ENCODE measurements at regions not wholly inside any gene's neighbourhood (a gene's known extent, or its start where the extent isn't known, plus 50 kb on each side); places are given as distances from the start of the nearest gene placed in this dataset.
"Not testable (repeated sequence)": the region's sequence is repeated elsewhere in the genome, so short reads cannot be mapped to it uniquely, and the experiment has no call there.

- peaks cover 25% of the 10 kb centered on the region for H3K9me3 Mint-ChIP-seq
- no peak overlapping the region for H3K27ac Mint-ChIP-seq
- no peak overlapping the region for H3K4me3 Mint-ChIP-seq
- peaks cover 12% of the 10 kb centered on the region for H3K36me3 Mint-ChIP-seq
- ATAC-seq (no peak), DNase-seq (ENCODE audit: low spot score) (no peak)
- H3K27me3 Mint-ChIP-seq, result no peaks in the 10 kb centered on the region
- no peaks in the 10 kb centered on the region for H3K4me1 Mint-ChIP-seq (ENCODE audit: low read depth in 2 of 2)
These were observed 805.2 kb downstream of the DHX35 start for GRCh38 chr20:39767352-39767751.

- H3K9me3 Mint-ChIP-seq, result peaks cover 19% of the 10 kb centered on the region
- no peak for ATAC-seq
- DNase-seq (ENCODE audit: low spot score), result no peak
- peaks cover 10% of the 10 kb centered on the region for H3K36me3 Mint-ChIP-seq
- H3K4me3 Mint-ChIP-seq, result no peak overlapping the region
- H3K4me1 Mint-ChIP-seq (ENCODE audit: low read depth in 2 of 2), result no peaks in the 10 kb centered on the region
- no peaks in the 10 kb centered on the region for H3K27me3 Mint-ChIP-seq
- no peak overlapping the region for H3K27ac Mint-ChIP-seq
These were observed 804.2 kb downstream of the DHX35 start for GRCh38 chr20:39766333-39766732.

- Mint-ChIP-seq H3K4me3 (no peak overlapping the region), H3K27me3 (no peaks in the 10 kb centered on the region), H3K4me1 (ENCODE audit: low read depth in 2 of 2) (no peaks in the 10 kb centered on the region), H3K27ac (no peak overlapping the region), H3K36me3 (no peaks in the 10 kb centered on the region), H3K9me3 (peaks cover 12% of the 10 kb centered on the region)
- ATAC-seq (no peak), DNase-seq (ENCODE audit: low spot score) (no peak)
These were observed 800.6 kb downstream of the DHX35 start for GRCh38 chr20:39762716-39763115.

GRCh38 chr20:39758876-39759275 lies 796.7 kb downstream of the DHX35 start:
- no peaks in the 10 kb centered on the region for H3K36me3 Mint-ChIP-seq
- H3K4me1 Mint-ChIP-seq (ENCODE audit: low read depth in 2 of 2), result no peaks in the 10 kb centered on the region
- H3K27me3 Mint-ChIP-seq, result no peaks in the 10 kb centered on the region
- H3K9me3 Mint-ChIP-seq, result peaks cover 5% of the 10 kb centered on the region
- ATAC-seq, result no peak
- DNase-seq (ENCODE audit: low spot score), result no peak
- no peak overlapping the region for H3K27ac Mint-ChIP-seq
- no peak overlapping the region for H3K4me3 Mint-ChIP-seq

- Mint-ChIP-seq H3K9me3 (peaks cover 3% of the 10 kb centered on the region), H3K27me3 (no peaks in the 10 kb centered on the region), H3K27ac (no peak overlapping the region), H3K36me3 (no peaks in the 10 kb centered on the region), H3K4me1 (ENCODE audit: low read depth in 2 of 2) (no peaks in the 10 kb centered on the region), H3K4me3 (no peak overlapping the region)
- DNase-seq (ENCODE audit: low spot score) (no peak), ATAC-seq (no peak)
These were observed 794.7 kb downstream of the DHX35 start for GRCh38 chr20:39756828-39757227.

- Mint-ChIP-seq H3K27ac (no peak overlapping the region), H3K36me3 (no peaks in the 10 kb centered on the region), H3K9me3 (peaks cover 6% of the 10 kb centered on the region), H3K27me3 (no peaks in the 10 kb centered on the region), H3K4me3 (no peak overlapping the region), H3K4me1 (ENCODE audit: low read depth in 2 of 2) (no peaks in the 10 kb centered on the region)
- DNase-seq (ENCODE audit: low spot score) (no peak), ATAC-seq (no peak)
These were observed 794.2 kb downstream of the DHX35 start for GRCh38 chr20:39756369-39756768.

- Mint-ChIP-seq H3K4me3 (no peak overlapping the region), H3K4me1 (ENCODE audit: low read depth in 2 of 2) (no peaks in the 10 kb centered on the region), H3K27me3 (no peaks in the 10 kb centered on the region), H3K9me3 (peaks cover 19% of the 10 kb centered on the region), H3K36me3 (peaks cover 9% of the 10 kb centered on the region), H3K27ac (no peak overlapping the region)
- DNase-seq (ENCODE audit: low spot score), result no peak
- no peak for ATAC-seq
These were observed 790.2 kb downstream of the DHX35 start for GRCh38 chr20:39752262-39752876.

GRCh38 chr20:39751557-39752137 lies 789.5 kb downstream of the DHX35 start:
- Mint-ChIP-seq H3K9me3 (peaks cover 19% of the 10 kb centered on the region), H3K4me3 (no peak overlapping the region), H3K4me1 (ENCODE audit: low read depth in 2 of 2) (no peaks in the 10 kb centered on the region), H3K36me3 (peaks cover 9% of the 10 kb centered on the region), H3K27me3 (no peaks in the 10 kb centered on the region), H3K27ac (no peak overlapping the region)
- DNase-seq (ENCODE audit: low spot score), result no peak
- ATAC-seq, result no peak

- no peak overlapping the region for H3K4me3 Mint-ChIP-seq
- H3K36me3 Mint-ChIP-seq, result peaks cover 9% of the 10 kb centered on the region
- no peaks in the 10 kb centered on the region for H3K27me3 Mint-ChIP-seq
- no peak overlapping the region for H3K27ac Mint-ChIP-seq
- no peak for DNase-seq (ENCODE audit: low spot score)
- no peaks in the 10 kb centered on the region for H3K4me1 Mint-ChIP-seq (ENCODE audit: low read depth in 2 of 2)
- no peak for ATAC-seq
- peaks cover 16% of the 10 kb centered on the region for H3K9me3 Mint-ChIP-seq
These were observed 783.2 kb downstream of the DHX35 start for GRCh38 chr20:39745380-39745779.

GRCh38 chr20:39738651-39739050 lies 776.5 kb downstream of the DHX35 start:
- H3K36me3 Mint-ChIP-seq, result no peaks in the 10 kb centered on the region
- no peaks in the 10 kb centered on the region for H3K27me3 Mint-ChIP-seq
- ATAC-seq, result no peak
- no peak overlapping the region for H3K4me3 Mint-ChIP-seq
- peaks cover 2% of the 10 kb centered on the region for H3K9me3 Mint-ChIP-seq
- H3K4me1 Mint-ChIP-seq (ENCODE audit: low read depth in 2 of 2), result no peaks in the 10 kb centered on the region
- no peak for DNase-seq (ENCODE audit: low spot score)
- H3K27ac Mint-ChIP-seq, result no peak overlapping the region

GRCh38 chr20:39736434-39737327 lies 774.5 kb downstream of the DHX35 start:
- Mint-ChIP-seq H3K9me3 (peaks cover 3% of the 10 kb centered on the region), H3K27ac (no peak overlapping the region)

GRCh38 chr20:39725513-39725912 lies 763.4 kb downstream of the DHX35 start:
- not testable (repeated sequence) for DNase-seq (ENCODE audit: low spot score); H3K4me1 Mint-ChIP-seq (ENCODE audit: low read depth in 2 of 2); H3K27ac Mint-ChIP-seq; H3K27me3 Mint-ChIP-seq; H3K4me3 Mint-ChIP-seq; ATAC-seq
- H3K9me3 Mint-ChIP-seq, result peaks cover 22% of the 10 kb centered on the region
- peaks cover 26% of the 10 kb centered on the region for H3K36me3 Mint-ChIP-seq

More at GRCh38 chr20:39736434-39737327, 774.5 kb downstream of the DHX35 start:
- H3K27me3 Mint-ChIP-seq, result no peaks in the 10 kb centered on the region
- DNase-seq (ENCODE audit: low spot score) (no peak), ATAC-seq (no peak)
- no peaks in the 10 kb centered on the region for H3K36me3 Mint-ChIP-seq
- no peaks in the 10 kb centered on the region for H3K4me1 Mint-ChIP-seq (ENCODE audit: low read depth in 2 of 2)
- H3K4me3 Mint-ChIP-seq, result no peak overlapping the region

- DNase-seq (ENCODE audit: low spot score) (no peak), ATAC-seq (no peak)
- no peak overlapping the region for H3K27ac Mint-ChIP-seq
- no peaks in the 10 kb centered on the region for H3K9me3 Mint-ChIP-seq
- no peaks in the 10 kb centered on the region for H3K36me3 Mint-ChIP-seq
- no peaks in the 10 kb centered on the region for H3K4me1 Mint-ChIP-seq (ENCODE audit: low read depth in 2 of 2)
- H3K4me3 Mint-ChIP-seq, result no peak overlapping the region
- no peaks in the 10 kb centered on the region for H3K27me3 Mint-ChIP-seq
These were observed 757.1 kb downstream of the DHX35 start for GRCh38 chr20:39719293-39719692.

- H3K27me3 Mint-ChIP-seq, result no peaks in the 10 kb centered on the region
- no peak for ATAC-seq
- no peak overlapping the region for H3K4me3 Mint-ChIP-seq
- no peak overlapping the region for H3K27ac Mint-ChIP-seq
- peaks cover 2% of the 10 kb centered on the region for H3K36me3 Mint-ChIP-seq
- no peaks in the 10 kb centered on the region for H3K4me1 Mint-ChIP-seq (ENCODE audit: low read depth in 2 of 2)
- no peak for DNase-seq (ENCODE audit: low spot score)
- peaks cover 6% of the 10 kb centered on the region for H3K9me3 Mint-ChIP-seq
These were observed 755.8 kb downstream of the DHX35 start for GRCh38 chr20:39717936-39718335.

Measured in natural killer cell treated with Interleukin-12 subunit alpha and Interleukin-12 subunit beta and Interleukin-15 and Interleukin-18, amount 100 ng/mL, for 72 hours (primary cell).